ENCODE measurements at regions not wholly inside any gene's neighbourhood (a gene's known extent, or its start where the extent isn't known, plus 50 kb on each side); places are given as distances from the start of the nearest gene placed in this dataset.

DNA sequence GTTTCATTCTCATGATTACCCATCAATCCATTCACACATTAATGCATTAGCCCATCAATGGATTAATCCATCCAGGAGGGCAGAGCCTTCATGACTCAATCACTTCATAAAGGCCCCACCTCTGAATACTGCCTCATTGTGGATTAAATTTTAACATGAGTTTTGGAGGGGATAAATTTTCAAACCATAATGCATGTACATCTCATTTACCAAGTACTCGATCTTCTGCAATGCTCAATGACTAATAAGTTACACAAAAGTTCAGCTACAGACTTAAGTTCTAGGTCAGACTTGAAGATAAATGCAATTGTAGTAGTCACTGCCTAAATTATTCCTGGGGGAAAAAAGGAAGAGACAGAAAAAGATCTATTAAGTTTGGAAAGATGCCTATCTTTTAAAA lies 120.0 kb upstream of the OSR1 start:
- DNase-seq, result no peak

DNA sequence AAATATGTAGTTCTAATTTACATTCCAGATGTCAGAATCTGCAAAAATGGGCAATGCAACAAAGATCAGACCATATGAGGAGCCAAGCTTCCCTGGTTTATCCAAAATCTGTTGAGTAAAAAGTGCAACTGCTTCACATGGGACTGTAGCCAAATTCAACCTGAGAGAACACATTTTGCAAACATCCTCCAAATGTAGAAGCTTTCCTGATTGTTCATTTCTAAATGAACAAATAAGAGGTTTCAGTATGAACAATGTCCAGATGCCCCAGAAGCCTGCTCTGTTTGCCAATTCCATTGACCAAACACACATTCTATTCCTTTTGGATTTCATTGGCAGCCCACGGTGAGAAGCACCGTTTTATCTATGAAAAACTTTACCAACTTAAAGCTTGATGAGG lies 117.9 kb upstream of the OSR1 start:
- DNase-seq, result no peak

DNA sequence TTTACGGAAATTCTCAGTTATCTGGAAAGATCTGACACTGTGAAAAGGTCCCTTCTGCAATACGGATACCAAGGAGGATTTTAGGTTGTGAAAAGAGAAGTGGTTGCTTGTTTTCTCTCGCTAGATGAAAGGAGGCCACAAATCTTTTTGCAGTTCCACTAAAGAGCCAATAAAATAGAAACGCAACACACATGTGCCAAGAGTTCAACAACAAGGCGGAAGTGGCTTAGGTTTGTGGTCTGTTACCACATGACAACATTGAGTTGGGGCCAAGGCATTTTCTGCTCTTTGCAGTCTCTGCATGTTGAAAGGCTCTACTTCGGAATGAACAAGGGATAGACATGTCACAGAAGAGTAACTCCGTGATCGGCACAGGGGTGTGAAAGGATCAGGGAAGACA lies 115.7 kb upstream of the OSR1 start:
- no peak for DNase-seq

DNA sequence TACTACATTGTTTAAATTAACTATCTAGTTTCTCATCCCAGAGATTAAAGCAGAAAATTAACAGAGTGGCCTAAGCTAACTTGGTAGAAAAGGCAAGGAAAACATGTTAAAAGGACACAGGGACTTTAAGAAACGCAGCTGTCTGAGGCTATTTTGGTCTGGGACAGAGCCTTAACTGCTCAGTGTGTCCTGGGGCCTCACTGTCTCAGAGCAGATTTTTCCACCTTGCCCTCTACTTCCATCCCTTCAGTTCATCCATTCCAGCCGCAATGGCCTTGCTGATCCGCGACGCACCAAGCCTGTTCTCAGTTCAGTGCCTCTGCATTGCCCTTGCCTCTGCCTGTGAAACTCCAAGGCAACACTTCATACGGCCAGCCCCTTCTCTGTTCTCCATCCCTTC lies 114.9 kb upstream of the OSR1 start:
- no peak for DNase-seq

DNA sequence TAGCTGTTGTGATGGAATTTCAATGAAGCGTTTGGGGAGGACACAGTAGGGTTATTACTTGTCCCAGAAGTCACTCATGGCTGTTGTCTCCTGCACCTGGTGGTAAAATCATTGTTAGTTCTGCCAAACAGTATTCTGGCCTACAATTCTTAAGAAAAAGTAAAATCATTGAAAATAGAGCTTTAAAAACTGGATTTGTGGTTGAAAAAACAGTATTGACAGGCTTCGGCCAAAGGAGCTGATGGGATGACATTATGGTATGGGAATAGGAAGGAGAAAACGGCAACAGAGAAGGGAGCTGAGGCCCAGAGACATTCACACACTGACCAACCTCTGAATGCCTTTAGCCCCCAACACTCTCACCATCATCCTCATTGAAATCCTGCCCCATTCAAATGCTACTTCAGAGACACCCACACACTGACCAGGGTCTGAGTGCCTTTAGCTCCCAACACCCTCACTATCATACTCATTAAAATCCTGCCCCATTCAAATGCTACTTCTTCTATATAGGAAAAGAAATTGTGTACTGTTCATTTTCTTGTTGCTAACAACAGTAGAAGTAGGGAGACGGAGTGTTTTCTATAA lies 114.1 kb upstream of the OSR1 start:
- DNase-seq, result no peak

DNA sequence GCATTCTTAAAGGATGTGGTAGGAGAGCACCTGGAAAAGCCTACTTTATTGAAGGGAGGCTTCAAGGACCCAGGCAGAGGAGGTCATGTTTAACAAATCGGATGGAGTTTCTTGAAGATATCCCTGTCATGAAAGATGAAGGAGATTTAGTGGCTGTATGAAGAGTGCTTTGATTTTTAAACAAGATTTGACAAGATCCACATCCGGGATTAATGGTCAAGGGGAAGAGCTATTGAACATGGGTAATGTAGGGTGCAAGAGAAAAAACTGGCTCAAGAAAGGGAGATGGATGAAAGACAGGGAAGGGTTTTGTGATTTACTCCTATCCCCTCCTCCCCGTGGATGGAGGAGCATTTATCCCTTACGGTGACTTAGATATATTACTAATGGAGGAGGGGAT lies 113.1 kb upstream of the OSR1 start:
- no peak for DNase-seq

DNA sequence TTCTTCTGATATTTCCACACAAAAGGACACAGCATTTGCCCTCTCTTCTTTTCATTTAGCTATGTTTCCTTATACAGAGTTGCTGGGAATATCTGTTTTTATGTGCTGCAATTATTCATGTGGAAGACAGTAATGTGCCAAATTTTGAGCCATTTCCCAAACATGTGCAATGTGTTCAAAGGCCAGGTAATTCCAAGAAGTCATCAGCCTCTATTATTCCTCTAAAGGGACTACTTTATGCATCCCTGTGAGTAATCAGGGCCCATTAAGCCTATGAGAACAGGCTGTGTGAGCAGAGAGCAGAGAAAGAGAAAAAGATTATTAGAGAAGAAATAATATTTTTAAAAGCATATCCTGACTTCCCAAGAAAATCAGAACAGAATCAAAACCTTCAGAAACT lies 107.6 kb upstream of the OSR1 start:
- no peak for DNase-seq

DNA sequence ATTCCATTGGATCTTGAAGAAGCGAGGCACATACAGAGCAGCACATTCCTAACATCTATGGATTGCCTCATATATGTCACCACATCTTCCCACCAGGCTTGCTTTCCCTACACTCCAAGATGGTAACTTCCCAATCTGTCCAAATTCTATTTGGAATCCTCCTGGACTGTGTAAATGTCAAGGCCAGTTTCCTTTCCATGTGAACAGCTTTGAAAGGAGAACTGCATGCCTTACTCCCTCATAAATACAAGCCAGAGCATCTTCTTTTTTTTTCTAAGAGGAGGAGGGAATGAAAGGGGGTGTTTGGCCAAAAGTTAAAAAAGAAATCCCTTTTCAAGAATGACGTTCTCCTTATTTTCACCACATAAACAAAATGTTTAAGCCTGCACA lies 103.8 kb upstream of the OSR1 start:
- no peak for DNase-seq

DNA sequence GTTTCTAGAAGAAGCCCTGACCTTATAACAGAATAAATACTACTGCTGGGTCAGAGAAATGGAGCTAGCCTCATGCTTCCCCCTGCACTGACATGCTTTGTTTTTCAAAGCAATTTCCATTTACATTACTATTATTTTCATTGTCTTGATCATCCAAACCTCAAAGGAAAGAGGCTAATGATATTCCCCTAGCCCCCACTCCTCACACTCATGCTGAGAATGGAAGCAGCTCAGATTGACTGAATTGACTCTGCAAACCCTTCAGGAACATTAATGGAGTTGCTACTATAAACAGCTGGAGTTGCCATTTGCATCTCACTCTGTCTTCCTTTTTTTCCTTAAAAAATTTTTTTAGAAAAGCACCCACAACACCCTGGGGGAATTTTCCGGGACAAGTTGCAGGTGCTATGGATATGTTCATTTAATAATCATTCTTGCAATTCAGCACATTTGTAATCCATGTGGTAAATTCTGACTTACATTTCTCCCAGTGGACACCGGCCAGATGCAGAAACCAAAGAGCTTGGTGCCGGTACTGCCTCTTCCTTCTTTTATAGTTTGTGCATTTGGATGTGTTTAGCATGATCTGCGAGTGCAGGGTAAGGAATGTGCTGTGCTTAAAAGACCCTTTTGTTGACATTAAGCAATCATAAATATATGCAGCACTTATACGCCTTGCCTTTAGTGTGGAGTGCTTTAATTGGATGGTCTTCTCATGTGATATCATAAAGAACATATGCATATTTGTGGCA lies 103.3 kb upstream of the OSR1 start:
- DNase-seq, result no peak

DNA sequence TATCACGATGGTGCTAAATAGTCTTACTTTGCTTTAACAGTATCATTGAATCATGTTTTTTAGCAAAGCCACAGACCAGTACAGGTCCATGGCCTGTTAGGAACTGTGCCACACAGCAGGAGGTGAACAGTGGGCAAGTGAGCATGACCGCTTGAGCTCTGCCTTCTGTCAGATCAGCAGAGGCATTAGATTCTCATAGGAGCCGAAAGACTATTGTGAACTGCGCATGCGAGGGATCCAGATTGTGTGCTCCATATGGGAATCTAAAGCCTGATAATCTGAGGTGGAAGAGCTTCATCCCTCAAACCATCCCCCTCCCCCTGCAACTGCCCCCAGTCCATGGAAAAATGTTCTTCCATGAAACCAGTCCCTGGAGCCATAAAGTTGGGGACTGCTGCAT lies 102.3 kb upstream of the OSR1 start:
- no peak for DNase-seq

DNA sequence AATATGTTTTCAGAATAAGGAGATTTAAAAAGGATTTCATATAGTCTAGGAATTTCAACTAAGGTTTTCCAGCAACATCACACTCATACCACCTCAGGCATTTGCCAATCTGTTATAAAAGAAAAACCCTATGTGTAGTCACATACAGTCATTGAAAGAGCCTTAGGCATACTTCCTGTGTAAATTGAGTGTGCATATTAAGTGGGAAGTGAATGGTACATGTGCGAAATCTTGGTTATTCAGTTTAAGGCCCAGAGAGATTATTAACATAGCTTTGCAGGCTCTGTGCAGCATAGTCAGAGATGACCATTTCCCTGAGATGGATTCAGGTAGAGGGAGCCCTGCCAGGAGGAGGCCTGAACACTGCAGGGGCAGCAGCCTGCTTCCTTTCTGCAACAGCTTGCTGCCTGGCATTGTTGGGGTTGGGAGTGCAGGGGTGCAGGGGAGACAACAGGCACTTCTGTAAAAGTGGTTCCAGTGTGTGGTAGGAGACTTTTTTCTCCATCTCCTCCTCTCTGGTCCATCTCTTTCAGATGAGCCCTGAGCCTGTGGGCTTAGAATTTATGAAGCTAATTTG lies 100.1 kb upstream of the OSR1 start:
- DNase-seq, result no peak

DNA sequence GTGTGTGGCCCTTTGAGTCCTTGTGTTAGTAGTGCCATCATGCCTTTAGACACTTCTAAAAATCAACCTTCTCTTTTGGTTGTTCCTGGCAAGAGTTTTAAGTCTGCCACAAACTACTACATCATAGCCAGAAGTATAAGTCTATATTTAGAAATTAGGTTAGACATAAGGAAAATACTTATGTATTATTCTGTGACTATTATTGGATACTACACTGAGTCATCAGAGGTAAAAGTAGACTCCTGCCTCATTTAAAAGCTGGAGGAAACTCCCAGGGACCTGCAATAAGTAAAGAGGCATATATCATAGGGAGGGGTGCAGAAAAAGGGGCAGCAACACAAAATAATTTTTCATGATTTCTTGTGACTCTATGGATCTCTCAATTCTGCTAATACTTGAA lies 99.4 kb upstream of the OSR1 start:
- DNase-seq, result no peak

DNA sequence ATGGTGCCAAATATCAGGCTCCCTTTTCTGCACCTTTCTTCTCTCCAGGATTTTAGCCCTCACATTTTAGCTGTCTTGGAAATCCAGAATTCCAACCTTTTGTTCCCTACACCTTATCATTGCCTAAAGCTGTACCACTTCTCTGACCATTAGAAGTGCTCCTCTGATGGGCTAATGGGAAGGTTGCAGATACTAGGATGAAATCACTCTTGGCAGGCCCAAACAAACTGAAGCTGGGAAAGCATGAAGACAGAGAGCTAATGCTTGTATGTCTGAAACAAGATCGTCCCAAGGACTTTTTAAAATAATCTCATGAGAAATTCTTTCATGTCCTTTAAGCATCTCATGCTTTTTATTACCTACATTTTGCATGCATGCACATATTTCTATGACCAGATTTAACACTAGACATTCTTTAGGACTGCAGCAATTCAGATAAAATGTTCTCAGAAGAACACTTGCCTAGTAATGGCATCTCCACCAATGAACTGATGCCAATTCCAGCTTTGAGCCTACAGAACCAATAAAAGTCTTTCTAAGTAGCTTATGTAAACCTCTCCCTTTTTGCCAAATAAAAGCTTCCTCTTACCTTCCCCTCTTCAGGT lies 98.4 kb upstream of the OSR1 start:
- no peak for DNase-seq

DNA sequence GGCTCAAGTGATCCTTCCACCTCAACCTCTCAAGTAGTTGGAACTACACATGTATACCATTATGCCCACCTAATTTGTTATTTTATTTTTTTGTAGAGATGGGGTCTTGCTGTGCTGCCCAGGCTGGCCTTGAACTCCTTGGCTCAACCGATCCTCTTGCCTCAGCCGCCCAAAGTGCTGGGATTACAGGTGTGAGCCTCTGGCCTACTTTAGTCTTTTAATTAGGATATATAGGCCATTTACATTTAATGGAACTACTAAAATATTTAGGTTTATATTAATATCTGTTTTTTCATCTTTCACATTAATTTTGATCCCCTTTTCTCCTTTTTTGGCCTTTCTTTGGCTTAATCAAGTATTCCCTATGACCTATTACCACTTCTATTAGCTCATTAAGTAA lies 95.7 kb upstream of the OSR1 start:
- no peak for DNase-seq

DNA sequence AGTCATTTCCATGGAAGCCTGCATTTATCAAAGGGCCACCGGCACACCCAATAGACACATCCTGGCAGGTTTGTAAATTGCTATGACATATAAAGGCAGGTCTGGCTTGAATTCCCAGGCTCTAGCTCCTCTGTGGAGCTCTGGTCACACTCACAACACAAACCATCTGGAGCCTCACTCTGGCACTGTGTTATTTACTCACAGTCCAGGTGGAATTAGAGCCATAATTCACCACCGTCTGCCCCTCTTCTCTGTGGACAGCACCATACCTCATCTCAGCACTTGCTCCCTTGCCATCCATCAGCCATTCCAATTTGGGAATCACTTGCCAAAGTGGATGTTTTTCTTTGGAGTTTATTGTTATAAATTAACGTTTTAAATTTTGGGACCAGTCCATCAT lies 84.3 kb upstream of the OSR1 start:
- no peak for DNase-seq

DNA sequence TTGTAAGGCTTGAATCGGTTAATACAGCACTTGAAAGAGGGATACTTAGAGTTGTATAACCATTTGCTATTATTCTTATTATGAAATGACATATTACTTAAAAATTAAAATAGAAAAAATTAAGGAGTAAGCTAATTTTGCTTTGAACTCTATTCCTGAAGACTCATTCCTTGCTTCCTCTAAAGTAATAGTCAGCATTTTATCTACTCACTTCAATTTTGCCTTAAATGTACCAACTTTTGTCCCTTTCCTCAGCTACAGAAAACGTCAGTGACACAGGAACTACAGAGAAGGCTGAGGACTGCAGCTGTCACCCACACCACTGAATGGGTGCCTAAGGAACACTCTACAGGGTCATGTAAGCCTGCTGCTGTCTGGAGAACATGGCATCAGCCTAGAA lies 80.7 kb upstream of the OSR1 start:
- DNase-seq, result no peak

DNA sequence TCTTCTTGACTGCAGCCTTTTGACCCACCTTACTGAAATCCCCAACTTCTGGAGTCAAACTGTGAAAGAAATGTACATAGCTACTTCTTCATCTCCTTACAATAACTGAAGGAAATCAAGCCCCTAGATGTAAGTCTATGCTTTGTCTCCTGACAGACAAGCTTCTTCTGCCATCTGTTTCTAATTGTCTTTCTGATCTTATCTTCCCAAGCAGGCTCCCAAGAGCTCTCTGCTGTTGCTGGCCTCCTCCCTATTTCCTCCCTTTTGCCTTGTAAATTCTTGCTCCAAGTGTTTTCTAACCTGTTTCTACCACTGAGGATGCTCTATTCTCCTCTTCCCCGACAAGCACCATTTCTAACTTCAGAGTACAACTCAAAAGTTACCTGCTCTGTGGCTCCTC lies 77.4 kb upstream of the OSR1 start:
- no peak for DNase-seq

DNA sequence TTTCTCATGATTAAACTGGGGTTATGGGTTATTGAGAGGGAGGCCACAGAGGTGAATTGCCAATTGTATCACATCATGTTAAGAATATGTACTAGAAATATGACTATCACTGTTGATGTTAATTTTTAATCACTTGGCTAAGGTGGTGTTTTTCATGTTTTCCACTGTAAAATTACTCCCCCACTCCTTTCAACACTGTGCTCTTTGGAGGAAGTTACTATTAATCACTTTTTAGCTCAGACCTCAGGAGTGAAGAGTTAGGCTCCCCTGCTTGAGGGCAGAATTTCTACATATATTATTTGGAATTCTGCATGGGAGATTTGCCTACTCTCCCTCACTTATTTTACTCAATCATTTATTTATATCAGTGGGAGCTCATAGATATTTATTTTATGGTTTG lies 76.0 kb upstream of the OSR1 start:
- DNase-seq, result no peak

DNA sequence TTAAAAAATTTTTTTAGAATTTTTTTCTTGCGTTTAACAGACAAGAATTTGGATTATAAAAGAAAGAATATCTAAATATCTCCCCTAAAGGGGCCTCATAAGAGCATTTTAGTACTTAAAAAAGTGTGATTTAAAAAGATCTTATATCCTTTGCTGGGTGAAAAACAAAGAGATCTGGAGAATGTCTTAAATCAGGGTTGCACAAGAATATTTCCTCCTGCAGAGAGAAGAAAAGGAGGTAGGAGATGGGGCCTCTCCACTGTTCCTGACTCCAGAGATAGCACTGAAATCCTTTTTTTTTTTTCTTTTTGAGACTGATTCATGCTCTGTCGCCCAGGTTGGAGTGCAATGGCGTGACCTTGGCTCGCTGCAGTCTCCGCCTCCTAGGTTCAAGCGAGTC lies 68.5 kb upstream of the OSR1 start:
- no peak for DNase-seq

DNA sequence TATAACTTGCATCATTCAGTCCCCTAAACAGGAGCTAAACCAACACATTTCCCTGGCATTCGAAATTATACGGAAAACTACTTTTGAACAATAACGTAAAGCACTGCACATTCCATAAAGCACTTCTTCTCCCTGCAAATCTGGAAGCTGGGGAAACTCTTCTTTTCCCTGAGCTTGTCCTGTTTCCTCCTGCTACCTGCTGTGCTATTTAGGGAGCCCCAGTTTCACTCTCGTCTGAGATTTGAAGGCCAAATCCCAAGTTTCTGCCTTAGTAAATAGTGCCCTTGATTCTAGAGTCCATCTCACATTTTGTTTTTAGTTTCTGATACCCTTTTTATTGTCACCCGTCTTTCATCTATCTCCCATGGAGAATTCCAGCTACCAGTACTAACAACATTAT lies 67.7 kb upstream of the OSR1 start:
- DNase-seq, result no peak

DNA sequence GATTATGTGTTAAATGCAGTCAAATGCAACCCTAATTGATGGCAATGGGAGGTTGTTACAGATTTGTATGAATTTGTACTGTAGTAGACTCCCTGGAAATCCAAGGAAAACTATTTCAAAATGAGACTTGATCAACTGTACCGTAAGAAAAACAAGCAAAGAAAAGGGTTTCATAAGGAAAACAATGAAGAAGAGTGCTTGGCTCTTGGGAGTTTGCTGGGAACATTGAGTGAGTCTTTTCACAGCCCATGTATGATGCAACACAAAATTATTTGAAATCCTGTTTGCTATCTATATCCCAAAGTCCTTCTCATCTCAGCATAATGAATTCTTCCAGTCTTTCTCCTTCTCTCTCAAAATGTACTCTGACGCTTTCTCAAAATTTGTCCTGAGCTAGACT lies 67.0 kb upstream of the OSR1 start:
- no peak for DNase-seq

DNA sequence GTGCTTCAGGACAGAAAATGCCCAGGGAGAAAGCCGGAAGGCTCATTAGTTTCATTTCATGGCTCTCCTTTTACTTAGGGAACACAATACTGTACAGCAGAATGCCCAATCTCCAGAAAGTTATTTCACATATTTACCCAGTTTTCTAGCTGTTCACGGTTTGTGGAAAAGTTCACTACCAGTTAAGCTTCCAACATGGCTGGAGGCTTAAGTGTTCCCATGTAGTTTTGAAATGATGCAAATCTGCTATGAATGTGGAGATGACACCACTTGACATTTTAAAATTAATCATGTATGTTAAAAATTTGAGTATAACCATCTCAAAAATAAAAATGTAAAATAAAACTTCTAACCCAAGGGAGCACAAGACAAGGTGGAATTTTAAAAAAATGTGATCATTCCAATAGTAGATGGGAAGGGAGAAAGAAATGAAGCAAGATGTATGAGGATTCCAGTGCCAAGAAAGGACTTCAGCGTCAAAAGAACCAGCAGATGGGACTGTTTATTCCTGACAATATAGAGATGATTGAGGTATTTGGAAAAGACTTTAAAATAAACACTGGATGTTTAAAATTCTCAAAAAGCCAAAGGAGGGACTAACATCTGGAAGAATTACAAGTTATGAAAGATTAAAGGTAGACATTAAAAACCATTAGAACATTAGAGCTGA lies 60.9 kb upstream of the OSR1 start:
- no peak for DNase-seq

DNA sequence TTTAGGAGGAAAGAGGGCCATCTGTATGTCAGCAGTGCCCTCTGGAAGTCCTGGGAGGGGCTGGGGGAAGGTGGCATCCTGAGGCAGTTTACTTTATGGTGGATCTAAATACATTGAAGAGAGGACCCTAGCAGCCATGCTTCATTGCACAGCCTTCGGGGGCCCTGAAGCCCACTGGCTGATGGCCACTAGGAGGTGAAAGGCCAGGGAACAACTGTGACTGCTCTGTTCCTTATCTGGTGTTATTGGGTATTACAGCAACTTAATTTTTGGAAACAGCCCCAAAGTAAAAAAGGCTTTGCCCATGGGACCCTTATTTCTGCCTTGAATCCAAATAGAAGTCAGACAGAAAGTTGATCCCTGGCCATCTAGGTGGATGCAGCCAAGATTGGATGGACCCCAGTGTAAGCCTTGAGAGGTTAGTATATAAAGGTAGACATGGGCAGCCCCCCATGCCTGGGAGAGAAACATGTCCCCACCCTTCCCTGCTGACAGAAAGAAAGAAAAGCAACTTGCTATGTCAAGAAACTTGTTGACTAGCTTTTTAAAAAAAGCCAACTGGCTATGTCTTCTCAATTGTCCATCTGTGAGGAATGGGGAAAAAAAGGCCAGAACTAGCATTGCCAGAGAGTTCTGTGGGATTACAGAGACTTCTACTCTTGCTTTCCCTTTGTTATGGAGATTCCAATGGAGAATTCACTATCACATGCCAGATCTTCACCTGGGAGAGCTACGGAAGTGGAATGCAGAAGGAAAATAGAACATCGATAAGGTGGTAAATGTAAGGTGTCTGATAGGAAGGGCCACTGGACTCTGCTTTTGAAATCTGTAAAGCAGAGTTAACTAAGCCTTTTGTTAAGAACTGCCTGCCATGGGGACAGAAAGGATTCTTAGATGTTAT lies 58.6 kb upstream of the OSR1 start:
- no peak for DNase-seq
